Skeletal muscle satellite cell (primary cell): ENCODE measurements at regions not wholly inside any gene's neighbourhood (a gene's known extent, or its start where the extent isn't known, plus 50 kb on each side); places are given as distances from the start of the nearest gene placed in this dataset.

Experiments
- H3K27me3 ChIP-seq: 2 replicates; pipeline ENCODE4 v1.7.0; 2013; ENCODE audit warnings: low read length; ENCODE audit not compliant: control insufficient read depth, insufficient read depth
- H3K36me3 ChIP-seq: 2 replicates; pipeline ENCODE4 v1.7.0; 2013; ENCODE audit warnings: mild to moderate bottlenecking, control low read depth, low read length; ENCODE audit not compliant: insufficient read depth
- H3K4me1 ChIP-seq: 2 replicates; pipeline ENCODE4 v1.7.0; 2013; ENCODE audit warnings: low read length; ENCODE audit not compliant: control insufficient read depth, insufficient read depth
- H3K4me2 ChIP-seq: 2 replicates; pipeline ENCODE4 v1.7.0; 2013; ENCODE audit warnings: mild to moderate bottlenecking, low read length
- H3K4me3 ChIP-seq: 2 replicates; pipeline ENCODE4 v1.7.0; 2013; ENCODE audit warnings: low read length
- H3K9ac ChIP-seq: 2 replicates; pipeline ENCODE4 v1.7.0; 2013; ENCODE audit warnings: mild to moderate bottlenecking, low read depth, low read length, moderate library complexity
- H3K9me3 ChIP-seq: replicated peaks from 2 replicates; pipeline ENCODE4 v1.7.0; 2013; ENCODE audit warnings: mild to moderate bottlenecking, control low read depth, low read length

GRCh38 chr3:176075046-176075445 lies 1122.2 kb downstream of the TBL1XR1 start:
- Histone ChIP-seq H3K4me1 (no peaks in the 10 kb centered on the region), H3K4me3 (no peak overlapping the region), H3K27me3 (no peaks in the 10 kb centered on the region), H3K9ac (no peak overlapping the region), H3K9me3 (no peaks in the 10 kb centered on the region), H3K36me3 (no peaks in the 10 kb centered on the region), H3K4me2 (no peak overlapping the region)

- no peaks in the 10 kb centered on the region for H3K4me1 ChIP-seq
- no peaks in the 10 kb centered on the region for H3K36me3 ChIP-seq
- H3K9me3 ChIP-seq, result no peaks in the 10 kb centered on the region
- no peak overlapping the region for H3K9ac ChIP-seq
- H3K27me3 ChIP-seq, result no peaks in the 10 kb centered on the region
- H3K4me3 ChIP-seq, result no peak overlapping the region
- H3K4me2 ChIP-seq, result no peak overlapping the region
These were observed 1123.2 kb downstream of the TBL1XR1 start for GRCh38 chr3:176074096-176074495.

- Histone ChIP-seq H3K9me3 (no peaks in the 10 kb centered on the region), H3K4me3 (no peak overlapping the region), H3K4me1 (no peaks in the 10 kb centered on the region), H3K27me3 (no peaks in the 10 kb centered on the region), H3K36me3 (no peaks in the 10 kb centered on the region), H3K4me2 (no peak overlapping the region), H3K9ac (no peak overlapping the region)
These were observed 1125.3 kb downstream of the TBL1XR1 start for GRCh38 chr3:176071943-176072342.

- Histone ChIP-seq H3K27me3 (no peaks in the 10 kb centered on the region), H3K4me3 (no peak overlapping the region), H3K9ac (no peak overlapping the region), H3K9me3 (no peaks in the 10 kb centered on the region), H3K4me1 (no peaks in the 10 kb centered on the region), H3K4me2 (no peak overlapping the region), H3K36me3 (no peaks in the 10 kb centered on the region)
These were observed 1128.5 kb downstream of the TBL1XR1 start for GRCh38 chr3:176068750-176069149.

- no peaks in the 10 kb centered on the region for H3K9me3 ChIP-seq
- H3K4me1 ChIP-seq, result no peaks in the 10 kb centered on the region
- no peak overlapping the region for H3K4me2 ChIP-seq
- H3K27me3 ChIP-seq, result no peaks in the 10 kb centered on the region
- no peak overlapping the region for H3K9ac ChIP-seq
- no peak overlapping the region for H3K4me3 ChIP-seq
- no peaks in the 10 kb centered on the region for H3K36me3 ChIP-seq
These were observed 1138.4 kb downstream of the TBL1XR1 start for GRCh38 chr3:176058856-176059255.

- H3K36me3 ChIP-seq, result no peaks in the 10 kb centered on the region
These were observed 1141.4 kb downstream of the TBL1XR1 start for GRCh38 chr3:176055836-176056235.

GRCh38 chr3:176051766-176052165 lies 1145.5 kb downstream of the TBL1XR1 start:
- no peak overlapping the region for H3K4me2 ChIP-seq
- H3K9me3 ChIP-seq, result no peaks in the 10 kb centered on the region
- H3K4me1 ChIP-seq, result no peaks in the 10 kb centered on the region
- H3K9ac ChIP-seq, result no peak overlapping the region
- H3K27me3 ChIP-seq, result no peaks in the 10 kb centered on the region
- H3K36me3 ChIP-seq, result no peaks in the 10 kb centered on the region
- H3K4me3 ChIP-seq, result no peak overlapping the region

More at GRCh38 chr3:176055836-176056235, 1141.4 kb downstream of the TBL1XR1 start:
- H3K27me3 ChIP-seq, result no peaks in the 10 kb centered on the region
- H3K4me1 ChIP-seq, result no peaks in the 10 kb centered on the region
- no peak overlapping the region for H3K4me3 ChIP-seq
- no peak overlapping the region for H3K9ac ChIP-seq
- H3K9me3 ChIP-seq, result no peaks in the 10 kb centered on the region
- H3K4me2 ChIP-seq, result no peak overlapping the region

GRCh38 chr3:176046703-176047102 lies 1150.6 kb downstream of the TBL1XR1 start:
- no peak overlapping the region for H3K4me2 ChIP-seq
- no peak overlapping the region for H3K4me3 ChIP-seq
- H3K9me3 ChIP-seq, result no peaks in the 10 kb centered on the region
- no peaks in the 10 kb centered on the region for H3K36me3 ChIP-seq
- no peaks in the 10 kb centered on the region for H3K4me1 ChIP-seq
- H3K27me3 ChIP-seq, result no peaks in the 10 kb centered on the region
- H3K9ac ChIP-seq, result no peak overlapping the region

- Histone ChIP-seq H3K4me2 (no peak overlapping the region), H3K4me3 (no peak overlapping the region), H3K36me3 (no peaks in the 10 kb centered on the region), H3K9me3 (no peaks in the 10 kb centered on the region), H3K4me1 (no peaks in the 10 kb centered on the region), H3K27me3 (no peaks in the 10 kb centered on the region), H3K9ac (no peak overlapping the region)
These were observed 1155.5 kb downstream of the TBL1XR1 start for GRCh38 chr3:176041812-176042211.

GRCh38 chr3:176041185-176041584 lies 1156.1 kb downstream of the TBL1XR1 start:
- Histone ChIP-seq H3K36me3 (no peaks in the 10 kb centered on the region), H3K9me3 (no peaks in the 10 kb centered on the region), H3K4me1 (no peaks in the 10 kb centered on the region), H3K4me3 (no peak overlapping the region), H3K4me2 (no peak overlapping the region), H3K9ac (no peak overlapping the region), H3K27me3 (no peaks in the 10 kb centered on the region)

- no peaks in the 10 kb centered on the region for H3K4me1 ChIP-seq
- no peaks in the 10 kb centered on the region for H3K27me3 ChIP-seq
- no peaks in the 10 kb centered on the region for H3K36me3 ChIP-seq
- H3K4me2 ChIP-seq, result no peak overlapping the region
- no peak overlapping the region for H3K4me3 ChIP-seq
- H3K9me3 ChIP-seq, result no peaks in the 10 kb centered on the region
- H3K9ac ChIP-seq, result no peak overlapping the region
These were observed 1159.6 kb downstream of the TBL1XR1 start for GRCh38 chr3:176037636-176038035.

- Histone ChIP-seq H3K4me2 (no peak overlapping the region), H3K9ac (no peak overlapping the region), H3K4me3 (no peak overlapping the region), H3K36me3 (no peaks in the 10 kb centered on the region), H3K27me3 (no peaks in the 10 kb centered on the region), H3K9me3 (no peaks in the 10 kb centered on the region), H3K4me1 (no peaks in the 10 kb centered on the region)
These were observed 1165.2 kb downstream of the TBL1XR1 start for GRCh38 chr3:176032043-176032442.
